Stimulated activated effector memory CD8-positive, alpha-beta T cell treated with anti-CD3 and anti-CD28 coated beads, Interleukin-12 subunit alpha, Interleukin-12 subunit beta, amount 100 ng/mL, for 72 hours (primary cell): ENCODE measurements at regions not wholly inside any gene's neighbourhood (a gene's known extent, or its start where the extent isn't known, plus 50 kb on each side); places are given as distances from the start of the nearest gene placed in this dataset.
"Not testable (repeated sequence)": the region's sequence is repeated elsewhere in the genome, so short reads cannot be mapped to it uniquely, and the experiment has no call there.

ENCODE experiments used
- ATAC-seq: fragments of 150-1000 bp; cut with Tn5 transposase; 2 replicates; pipeline ENCODE4 v1.10.0; 2021
- DNase-seq, 2 donors: peaks; one replicate each; pipeline ENCODE4 v3.0.0; 2021 to 2022; ENCODE audit warnings: low spot score in 2 of 2
- H3K27ac Mint-ChIP-seq: one replicate; pipeline ENCODE4 v1.8.0; 2022; ENCODE audit warnings: mild to moderate bottlenecking, mixed read lengths
- H3K36me3 Mint-ChIP-seq: one replicate; pipeline ENCODE4 v1.8.0; 2022; ENCODE audit warnings: mild to moderate bottlenecking, mixed read lengths
- H3K4me1 Mint-ChIP-seq: one replicate; pipeline ENCODE4 v1.8.0; 2022; ENCODE audit warnings: mixed read lengths
- H3K4me3 Mint-ChIP-seq: one replicate; pipeline ENCODE4 v1.8.0; 2022; ENCODE audit warnings: mild to moderate bottlenecking, mixed read lengths
- H3K9me3 Mint-ChIP-seq: one replicate; pipeline ENCODE4 v1.8.0; 2022; ENCODE audit warnings: mixed read lengths

DNA sequence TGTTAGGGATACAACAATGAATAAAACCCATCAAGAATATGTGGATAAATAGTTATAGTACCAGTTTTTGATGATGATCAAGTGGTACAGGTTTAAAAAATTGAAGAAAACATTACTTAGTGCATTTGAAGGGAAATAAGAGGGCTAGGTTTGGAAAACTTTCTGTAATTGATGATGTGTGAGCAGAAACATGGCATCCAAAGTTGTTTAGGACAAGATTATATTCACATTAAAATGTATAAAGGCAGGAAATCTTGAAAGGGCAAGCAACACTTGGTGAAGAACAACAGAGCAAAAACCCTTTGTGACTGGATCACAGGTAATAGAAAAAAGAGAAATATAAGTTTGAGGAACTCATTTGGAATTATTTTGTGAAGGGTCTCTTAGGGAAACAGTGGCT lies 572.3 kb upstream of the RAG2 start:
- Mint-ChIP-seq H3K36me3 (no peaks in the 10 kb centered on the region), H3K4me3 (no peak overlapping the region), H3K9me3 (peaks cover 19% of the 10 kb centered on the region), H3K4me1 (no peaks in the 10 kb centered on the region), H3K27ac (no peak overlapping the region)
- DNase-seq = no peak
- no peak for ATAC-seq

DNA sequence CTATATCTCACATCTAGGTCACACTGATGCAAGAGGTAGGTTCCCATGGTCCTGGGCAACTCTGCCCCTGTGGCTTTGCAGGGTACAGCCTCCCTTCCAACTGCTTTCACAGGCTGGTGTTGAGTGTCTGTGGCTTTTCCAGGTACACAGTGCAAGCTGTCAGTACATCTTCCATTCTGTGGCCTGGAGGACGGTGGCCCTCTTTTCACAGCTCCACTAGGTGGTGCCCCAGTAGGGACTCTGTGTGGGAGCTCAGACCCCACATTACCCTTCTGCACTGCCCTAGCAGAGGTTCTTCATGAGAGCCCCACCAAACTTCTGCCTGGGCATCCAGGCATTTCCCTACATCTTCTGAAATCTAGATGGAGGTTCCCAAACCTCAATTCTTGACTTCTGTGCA lies 547.4 kb upstream of the RAG2 start:
- not testable (repeated sequence) for DNase-seq, H3K4me1 Mint-ChIP-seq, H3K36me3 Mint-ChIP-seq, ATAC-seq, H3K4me3 Mint-ChIP-seq, H3K27ac Mint-ChIP-seq
- peaks cover 17% of the 10 kb centered on the region for H3K9me3 Mint-ChIP-seq

GRCh38 chr11:37142591-37142990 lies 544.6 kb upstream of the RAG2 start:
- Mint-ChIP-seq H3K36me3 (no peaks in the 10 kb centered on the region), H3K4me3 (no peak overlapping the region), H3K27ac (no peak overlapping the region), H3K9me3 (peaks cover 20% of the 10 kb centered on the region), H3K4me1 (no peaks in the 10 kb centered on the region)
- DNase-seq = no peak
- ATAC-seq = no peak

DNA sequence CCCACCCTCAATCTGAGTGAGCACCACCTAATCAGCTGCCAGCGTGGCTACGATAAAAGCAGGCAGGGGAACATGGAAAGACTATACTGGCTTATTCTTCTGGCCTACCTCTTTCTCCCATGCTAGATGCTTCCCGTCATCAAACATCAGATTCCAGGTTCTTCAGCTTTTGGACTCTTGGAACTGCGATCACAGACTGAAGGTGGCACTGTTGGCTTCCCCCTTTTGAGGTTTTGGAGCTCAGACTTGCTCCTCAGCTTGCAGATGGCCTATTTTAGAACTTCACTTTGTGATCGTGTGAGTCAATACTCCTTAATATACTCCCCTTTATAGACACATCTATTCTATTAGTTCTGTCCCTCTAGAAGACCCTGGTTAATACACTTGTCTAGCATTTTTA lies 543.7 kb upstream of the RAG2 start:
- Mint-ChIP-seq H3K9me3 (peaks cover 24% of the 10 kb centered on the region), H3K27ac (no peak overlapping the region), H3K4me3 (no peak overlapping the region), H3K4me1 (no peaks in the 10 kb centered on the region), H3K36me3 (no peaks in the 10 kb centered on the region)
- DNase-seq = no peak
- no peak for ATAC-seq

GRCh38 chr11:37135606-37136005 lies 537.6 kb upstream of the RAG2 start:
- H3K4me3 Mint-ChIP-seq, H3K36me3 Mint-ChIP-seq, H3K27ac Mint-ChIP-seq, ATAC-seq, DNase-seq, H3K4me1 Mint-ChIP-seq: not testable (repeated sequence)
- peaks cover 29% of the 10 kb centered on the region for H3K9me3 Mint-ChIP-seq

DNA sequence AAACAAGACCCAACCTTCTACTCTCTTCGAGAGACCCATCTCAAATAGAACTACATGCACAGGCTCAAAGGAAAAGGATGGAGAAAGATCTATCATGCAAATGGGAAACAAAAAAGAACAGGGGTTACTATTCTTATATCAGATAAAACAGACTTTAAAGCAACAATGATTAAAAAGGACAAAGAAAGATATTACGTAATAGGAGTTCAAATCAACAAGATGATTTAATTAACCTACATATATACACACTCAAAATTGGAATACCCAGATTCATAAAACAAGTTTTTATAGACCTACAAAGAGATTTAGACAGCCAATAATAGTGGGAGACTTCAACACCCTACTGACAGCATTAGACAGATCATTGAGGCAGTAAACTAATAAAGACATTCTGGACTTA lies 536.6 kb upstream of the RAG2 start:
- DNase-seq = no peak
- Mint-ChIP-seq H3K36me3 (no peaks in the 10 kb centered on the region), H3K9me3 (peaks cover 30% of the 10 kb centered on the region), H3K27ac (no peak overlapping the region), H3K4me3 (no peak overlapping the region), H3K4me1 (no peaks in the 10 kb centered on the region)
- no peak for ATAC-seq

DNA sequence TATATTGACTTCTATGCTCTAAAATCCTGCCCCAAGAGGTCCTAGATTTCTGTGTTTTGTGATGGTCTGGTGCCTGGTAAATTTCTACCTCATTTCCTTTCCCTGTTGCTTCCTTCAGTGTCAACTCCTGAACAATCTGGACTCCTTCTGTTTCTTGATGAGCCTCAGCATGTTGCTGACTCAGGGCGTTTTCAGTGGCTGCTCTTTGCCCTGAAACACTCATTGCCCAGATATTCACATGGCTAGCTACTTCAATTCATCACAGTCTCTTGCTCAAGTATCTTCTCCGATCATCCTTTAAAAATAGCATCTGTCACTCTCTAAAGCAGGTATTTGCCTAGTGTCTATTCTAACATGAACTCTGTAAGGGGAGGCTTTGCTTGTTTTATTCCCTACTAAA lies 526.3 kb upstream of the RAG2 start:
- Mint-ChIP-seq H3K4me1 (no peaks in the 10 kb centered on the region), H3K4me3 (no peak overlapping the region), H3K27ac (no peak overlapping the region), H3K36me3 (no peaks in the 10 kb centered on the region), H3K9me3 (peaks cover 10% of the 10 kb centered on the region)
- DNase-seq (no peak), ATAC-seq (no peak)

DNA sequence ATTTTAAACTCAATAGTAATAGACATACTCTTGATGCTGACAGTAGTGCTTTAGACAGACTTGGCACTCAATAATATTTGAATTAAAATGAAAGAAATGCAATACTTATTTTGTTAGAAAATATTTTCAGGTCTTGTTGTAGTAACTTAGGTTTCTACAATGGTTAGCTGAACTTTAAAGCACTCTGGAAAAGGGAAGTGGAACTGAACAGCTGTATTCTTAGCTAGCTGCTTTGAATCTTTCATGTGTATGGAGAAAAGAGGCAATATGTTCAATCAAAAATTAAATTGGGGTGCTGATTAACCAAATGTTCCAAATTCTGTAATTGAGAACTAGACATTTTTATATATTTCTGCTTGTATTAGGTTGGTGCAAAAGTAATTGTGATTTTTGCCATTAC lies 517.9 kb upstream of the RAG2 start:
- DNase-seq (no peak), ATAC-seq (no peak)
- H3K9me3 Mint-ChIP-seq = peaks cover 8% of the 10 kb centered on the region
- no peak overlapping the region for H3K27ac Mint-ChIP-seq
- H3K4me1 Mint-ChIP-seq = no peaks in the 10 kb centered on the region
- H3K36me3 Mint-ChIP-seq = no peaks in the 10 kb centered on the region
- H3K4me3 Mint-ChIP-seq = no peak overlapping the region

DNA sequence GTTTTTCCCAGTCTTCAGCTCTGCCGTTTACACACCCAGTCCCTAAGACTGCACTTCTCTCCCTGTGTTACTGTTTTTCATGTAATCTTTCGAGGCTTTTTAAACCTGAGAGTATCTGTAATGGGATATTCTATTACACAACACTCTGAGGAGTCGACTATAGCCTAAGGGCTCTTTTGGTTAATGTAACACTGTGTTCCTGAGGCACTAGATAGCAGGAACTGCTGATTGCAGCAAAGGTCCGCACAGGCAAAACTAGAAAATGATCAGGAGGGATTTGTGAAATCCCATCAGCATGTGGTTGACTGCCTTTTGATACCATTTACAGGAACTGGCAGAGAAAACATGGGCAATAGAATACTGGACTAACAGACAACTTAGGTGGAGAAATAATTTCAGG lies 512.3 kb upstream of the RAG2 start:
- H3K4me1 Mint-ChIP-seq = no peaks in the 10 kb centered on the region

DNA sequence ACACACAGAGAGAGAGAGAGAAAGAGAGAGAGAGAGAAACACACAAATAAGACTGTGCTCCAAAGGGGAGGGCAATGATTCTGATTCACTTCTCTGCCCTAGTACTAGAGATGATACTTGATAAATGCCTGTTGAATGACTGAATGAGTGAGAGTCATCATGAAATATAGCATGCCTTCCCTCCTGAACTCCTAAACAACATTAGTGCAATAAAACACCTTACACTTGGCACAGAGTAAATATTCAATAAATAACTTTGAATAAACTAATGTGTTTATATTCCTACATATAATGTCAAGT lies 511.2 kb upstream of the RAG2 start:
- H3K27ac Mint-ChIP-seq = no peak overlapping the region
- no peak for DNase-seq
- ATAC-seq = no peak
- no peaks in the 10 kb centered on the region for H3K36me3 Mint-ChIP-seq
- no peak overlapping the region for H3K4me3 Mint-ChIP-seq
- no peaks in the 10 kb centered on the region for H3K9me3 Mint-ChIP-seq
- H3K4me1 Mint-ChIP-seq = no peaks in the 10 kb centered on the region

More for the DNA sequence above, 512.3 kb upstream of the RAG2 start:
- Mint-ChIP-seq H3K36me3 (no peaks in the 10 kb centered on the region), H3K27ac (no peak overlapping the region), H3K9me3 (peaks cover 3% of the 10 kb centered on the region), H3K4me3 (no peak overlapping the region)
- ATAC-seq (no peak), DNase-seq (no peak)

- no peak overlapping the region for H3K27ac Mint-ChIP-seq
- H3K4me3 Mint-ChIP-seq = no peak overlapping the region
- H3K4me1 Mint-ChIP-seq = no peaks in the 10 kb centered on the region
- H3K9me3 Mint-ChIP-seq = peaks cover 3% of the 10 kb centered on the region
- no peak for DNase-seq
- ATAC-seq = no peak
- no peaks in the 10 kb centered on the region for H3K36me3 Mint-ChIP-seq
Measured at GRCh38 chr11:37108436-37109285, 510.6 kb upstream of the RAG2 start.

DNA sequence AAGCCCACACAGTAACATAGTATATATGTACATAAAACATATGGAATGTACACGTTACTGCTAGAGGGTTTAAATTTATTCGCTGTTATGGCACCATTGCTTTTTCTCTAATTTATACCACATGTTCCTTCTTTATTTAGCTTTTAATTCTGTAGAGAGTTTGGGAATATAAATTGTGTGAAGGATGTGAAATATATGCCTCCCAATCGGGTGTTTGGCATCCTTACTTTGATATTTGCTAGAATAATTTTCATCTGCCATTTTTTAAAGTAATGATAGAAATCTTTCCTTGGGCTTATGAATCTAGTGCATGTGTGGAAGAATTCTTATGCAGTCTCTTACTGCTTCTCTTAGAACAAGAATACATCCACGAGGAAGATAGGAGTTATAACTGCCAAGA lies 509.8 kb upstream of the RAG2 start:
- H3K4me1 Mint-ChIP-seq = no peaks in the 10 kb centered on the region
- DNase-seq (no peak), ATAC-seq (no peak)
- no peak overlapping the region for H3K27ac Mint-ChIP-seq
- H3K4me3 Mint-ChIP-seq = no peak overlapping the region
- peaks cover 4% of the 10 kb centered on the region for H3K9me3 Mint-ChIP-seq
- no peaks in the 10 kb centered on the region for H3K36me3 Mint-ChIP-seq

DNA sequence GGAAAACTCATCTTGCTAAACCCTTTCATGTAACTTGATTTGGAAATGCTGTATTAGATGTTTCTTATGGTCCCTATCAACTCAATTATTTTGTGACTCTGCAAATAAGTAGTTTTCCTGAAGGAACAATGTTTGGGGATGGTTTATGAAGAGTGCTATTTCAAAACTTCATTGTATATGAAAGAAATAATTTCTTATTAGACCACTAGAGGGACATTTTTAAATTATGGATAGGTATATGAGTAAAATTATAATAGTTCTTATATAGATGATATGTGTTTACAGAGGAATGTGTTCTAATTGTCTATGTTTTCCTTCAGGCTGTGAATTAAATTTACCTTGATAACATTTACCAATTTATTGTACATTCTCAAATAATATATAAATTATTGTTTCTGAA lies 509.4 kb upstream of the RAG2 start:
- H3K4me1 Mint-ChIP-seq = no peaks in the 10 kb centered on the region
- peaks cover 5% of the 10 kb centered on the region for H3K9me3 Mint-ChIP-seq
- H3K27ac Mint-ChIP-seq = no peak overlapping the region
- H3K4me3 Mint-ChIP-seq = no peak overlapping the region
- no peak for ATAC-seq
- no peaks in the 10 kb centered on the region for H3K36me3 Mint-ChIP-seq
- DNase-seq = no peak

DNA sequence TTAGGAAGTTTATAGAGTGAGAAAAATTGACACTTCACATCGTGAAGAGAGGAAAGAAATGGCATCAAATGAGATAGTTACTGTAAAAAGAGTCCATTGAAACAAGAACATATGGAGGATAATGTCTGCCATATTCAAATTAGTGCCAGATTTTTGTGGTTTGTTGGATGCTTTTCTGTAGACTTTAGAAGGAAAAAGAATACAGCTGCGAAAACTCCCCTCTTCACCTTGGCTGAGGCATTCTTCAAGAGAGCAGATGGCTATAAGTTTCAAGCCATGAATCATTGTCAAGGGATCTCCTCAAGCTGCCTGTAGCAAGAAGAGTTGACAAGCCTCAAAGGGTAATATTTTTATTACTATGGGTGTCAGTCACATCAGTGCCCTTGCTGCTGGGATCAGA lies 507.4 kb upstream of the RAG2 start:
- Mint-ChIP-seq H3K36me3 (no peaks in the 10 kb centered on the region), H3K4me1 (no peaks in the 10 kb centered on the region), H3K27ac (no peak overlapping the region), H3K4me3 (no peak overlapping the region), H3K9me3 (peaks cover 13% of the 10 kb centered on the region)
- ATAC-seq = no peak
- no peak for DNase-seq

- ATAC-seq = no peak
- peaks cover 16% of the 10 kb centered on the region for H3K9me3 Mint-ChIP-seq
- H3K36me3 Mint-ChIP-seq = no peaks in the 10 kb centered on the region
- H3K27ac Mint-ChIP-seq = no peak overlapping the region
- H3K4me3 Mint-ChIP-seq = no peak overlapping the region
- no peak for DNase-seq
- H3K4me1 Mint-ChIP-seq = no peaks in the 10 kb centered on the region
Measured at GRCh38 chr11:37104380-37104779, 506.3 kb upstream of the RAG2 start.

DNA sequence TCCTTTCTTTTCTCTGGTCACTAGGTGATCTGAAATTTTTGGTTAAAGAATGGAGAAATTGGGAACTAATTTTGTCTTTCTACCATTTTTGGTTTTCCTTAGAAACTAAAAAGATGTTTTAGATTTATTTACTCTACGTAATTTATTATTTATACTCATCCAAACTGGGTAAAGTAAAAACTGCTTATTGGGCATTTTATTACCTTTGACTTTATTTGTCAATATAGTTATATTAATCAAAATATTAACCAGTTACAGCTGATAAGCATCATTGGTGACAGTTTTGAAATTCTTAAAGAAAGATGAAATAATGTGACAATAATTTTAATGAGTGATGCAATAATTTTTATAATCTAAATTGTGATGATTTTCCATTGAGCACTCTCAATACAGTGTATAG lies 502.0 kb upstream of the RAG2 start:
- Mint-ChIP-seq H3K4me1 (no peaks in the 10 kb centered on the region), H3K4me3 (no peak overlapping the region), H3K36me3 (no peaks in the 10 kb centered on the region), H3K27ac (no peak overlapping the region), H3K9me3 (peaks cover 18% of the 10 kb centered on the region)
- DNase-seq (no peak), ATAC-seq (no peak)

DNA sequence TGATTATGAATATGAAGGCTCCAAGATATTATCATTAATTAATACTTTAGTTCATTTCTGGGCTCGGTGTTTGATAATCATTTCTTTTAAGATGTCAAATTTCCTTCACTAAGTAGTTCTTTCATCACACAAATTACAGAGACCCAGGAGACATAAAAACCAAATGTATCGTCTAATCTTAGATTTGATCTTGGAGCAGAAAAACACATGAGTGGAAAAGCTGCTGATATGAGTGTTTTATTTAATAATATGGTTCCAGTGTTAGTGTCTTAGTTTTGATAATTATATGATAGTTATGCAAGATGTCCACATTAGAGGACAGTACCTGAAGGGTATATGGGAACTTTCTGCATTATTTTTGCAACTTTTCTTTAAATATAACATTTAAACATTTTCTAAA lies 494.5 kb upstream of the RAG2 start:
- peaks cover 6% of the 10 kb centered on the region for H3K9me3 Mint-ChIP-seq
- DNase-seq (no peak), ATAC-seq (no peak)
- H3K27ac Mint-ChIP-seq = no peak overlapping the region
- H3K36me3 Mint-ChIP-seq = no peaks in the 10 kb centered on the region
- H3K4me1 Mint-ChIP-seq = no peaks in the 10 kb centered on the region
- no peak overlapping the region for H3K4me3 Mint-ChIP-seq
